Lung (tissue), 11 donors: ENCODE measurements at regions not wholly inside any gene's neighbourhood (a gene's known extent, or its start where the extent isn't known, plus 50 kb on each side); places are given as distances from the start of the nearest gene placed in this dataset.

Source experiments
- ATAC-seq: fragments of 200-7000 bp; cut with Tn5 transposase; one replicate; pipeline ENCODE4 v1.9.1; 2020; ENCODE audit warnings: moderate number of reproducible peaks; ENCODE audit not compliant: insufficient read depth, low FRiP score
- DNase-seq, 3 donors: peaks; one replicate each; pipeline ENCODE4 v3.0.0-alpha.2; 2013 to 2017
- H3K27ac ChIP-seq, 2 donors: one replicate each; pipeline ENCODE4 v1.5.1; 2013; ENCODE audit warnings: mild to moderate bottlenecking in 2 of 2, moderate library complexity in 2 of 2, control low read depth in 1 of 2, inconsistent platforms in 1 of 2, low read depth in 1 of 2, low read length in 1 of 2
- H3K27me3 ChIP-seq, 3 donors: one replicate each; pipeline ENCODE4 v1.5.1; 2013; ENCODE audit warnings: low read length in 2 of 3; ENCODE audit not compliant: control insufficient read depth in 3 of 3, insufficient read depth in 3 of 3
- H3K36me3 ChIP-seq, 4 donors: one replicate each; pipeline ENCODE4 v1.5.1; 2013; ENCODE audit warnings: low read length in 4 of 4, mild to moderate bottlenecking in 1 of 4, moderate library complexity in 1 of 4; ENCODE audit not compliant: control insufficient read depth in 4 of 4, insufficient read depth in 4 of 4
- H3K4me1 ChIP-seq, 5 donors: one replicate each; pipeline ENCODE4 v1.5.1; 2013; ENCODE audit warnings: low read length in 5 of 5, mild to moderate bottlenecking in 2 of 5, moderate library complexity in 1 of 5; ENCODE audit not compliant: control insufficient read depth in 5 of 5, insufficient read depth in 5 of 5
- H3K4me3 ChIP-seq: one replicate; pipeline ENCODE4 v1.5.1; 2013; ENCODE audit warnings: mild to moderate bottlenecking, control low read depth, moderate library complexity
- H3K9ac ChIP-seq, 2 donors: one replicate each; pipeline ENCODE4 v1.5.1; 2013; ENCODE audit warnings: low read length in 2 of 2, control low read depth in 1 of 2; ENCODE audit not compliant: insufficient read depth in 1 of 2
- H3K9me3 ChIP-seq, 4 donors: one replicate each; pipeline ENCODE4 v1.5.1; 2013; ENCODE audit warnings: low read length in 3 of 4, mild to moderate bottlenecking in 1 of 4, moderate library complexity in 1 of 4; ENCODE audit not compliant: control insufficient read depth in 4 of 4, insufficient read depth in 3 of 4
- WGBS, 2 donors: extraction: QIAGEN DNeasy Blood & Tissue Kit; methylation state at CpG; one replicate each; pipeline ENCODE4 v1.1.7; 2013; 5-methylcytosine and 5-hydroxymethylcytosine counted together
- TF ChIP-seq, protein P1 (sequence below): IDR thresholded peaks from 2 replicates; pipeline ENCODE4 v1.5.1; 2012; ENCODE audit warnings: mild to moderate bottlenecking; ENCODE audit errors: control extremely low read depth, extremely low read depth
- donor health status: control.
- donor health status: control.
- donor health status: Bipolar disorder and iron deficiency.
- donor health status: healthy.
- donor health status: DM: yes; HTN: yes; CAD: no.

DNA sequence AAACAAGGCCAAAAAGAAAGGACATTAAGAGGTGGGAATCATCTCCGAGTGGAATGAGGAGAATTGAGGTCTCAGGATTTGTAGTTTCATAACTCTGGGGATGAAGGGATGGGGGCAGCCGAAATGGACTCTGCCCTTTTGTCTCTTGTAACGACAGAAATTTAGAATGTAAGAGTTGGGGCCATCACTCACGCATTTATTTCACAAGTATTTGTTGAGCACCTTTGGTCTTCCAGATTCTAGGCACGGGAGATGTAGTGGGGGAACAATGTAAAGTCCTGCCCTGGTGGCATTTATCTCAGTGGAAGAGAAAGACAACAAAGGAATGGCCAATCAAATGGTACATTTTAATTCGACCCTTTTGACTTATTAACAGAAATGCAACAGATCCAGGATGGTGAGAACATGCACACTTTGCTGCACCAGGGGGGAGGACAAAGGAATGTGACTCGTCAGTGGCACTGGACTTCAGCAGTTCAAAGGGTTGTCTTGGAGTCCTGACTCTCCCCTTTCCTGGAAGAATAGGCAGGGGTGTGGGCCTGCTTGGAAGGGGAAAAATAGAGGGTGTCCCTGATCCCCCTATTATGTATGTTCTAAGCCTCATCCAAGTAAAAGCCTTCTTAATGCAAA lies 102.0 kb downstream of the TMEM30B start:
- peaks cover 0 to 7% (median 1%) of the 10 kb centered on the region in 5 donors for H3K4me1 ChIP-seq
- ATAC-seq (no peak), DNase-seq (no peak)
- H3K27me3 ChIP-seq = no peaks in the 10 kb centered on the region
- no peak overlapping the region for H3K4me3 ChIP-seq
- H3K9me3 ChIP-seq = peaks cover 0 to 5% (median 0%) of the 10 kb centered on the region in 4 donors
- H3K27ac ChIP-seq = no peak overlapping the region
- H3K36me3 ChIP-seq = no peaks in the 10 kb centered on the region
- TF ChIP-seq, protein P1, sequence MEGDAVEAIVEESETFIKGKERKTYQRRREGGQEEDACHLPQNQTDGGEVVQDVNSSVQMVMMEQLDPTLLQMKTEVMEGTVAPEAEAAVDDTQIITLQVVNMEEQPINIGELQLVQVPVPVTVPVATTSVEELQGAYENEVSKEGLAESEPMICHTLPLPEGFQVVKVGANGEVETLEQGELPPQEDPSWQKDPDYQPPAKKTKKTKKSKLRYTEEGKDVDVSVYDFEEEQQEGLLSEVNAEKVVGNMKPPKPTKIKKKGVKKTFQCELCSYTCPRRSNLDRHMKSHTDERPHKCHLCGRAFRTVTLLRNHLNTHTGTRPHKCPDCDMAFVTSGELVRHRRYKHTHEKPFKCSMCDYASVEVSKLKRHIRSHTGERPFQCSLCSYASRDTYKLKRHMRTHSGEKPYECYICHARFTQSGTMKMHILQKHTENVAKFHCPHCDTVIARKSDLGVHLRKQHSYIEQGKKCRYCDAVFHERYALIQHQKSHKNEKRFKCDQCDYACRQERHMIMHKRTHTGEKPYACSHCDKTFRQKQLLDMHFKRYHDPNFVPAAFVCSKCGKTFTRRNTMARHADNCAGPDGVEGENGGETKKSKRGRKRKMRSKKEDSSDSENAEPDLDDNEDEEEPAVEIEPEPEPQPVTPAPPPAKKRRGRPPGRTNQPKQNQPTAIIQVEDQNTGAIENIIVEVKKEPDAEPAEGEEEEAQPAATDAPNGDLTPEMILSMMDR = no peak
- no peak overlapping the region for H3K9ac ChIP-seq
- 86 to 88% methylated on average over 7 of the region's 7 CpGs for WGBS, 2 donors

DNA sequence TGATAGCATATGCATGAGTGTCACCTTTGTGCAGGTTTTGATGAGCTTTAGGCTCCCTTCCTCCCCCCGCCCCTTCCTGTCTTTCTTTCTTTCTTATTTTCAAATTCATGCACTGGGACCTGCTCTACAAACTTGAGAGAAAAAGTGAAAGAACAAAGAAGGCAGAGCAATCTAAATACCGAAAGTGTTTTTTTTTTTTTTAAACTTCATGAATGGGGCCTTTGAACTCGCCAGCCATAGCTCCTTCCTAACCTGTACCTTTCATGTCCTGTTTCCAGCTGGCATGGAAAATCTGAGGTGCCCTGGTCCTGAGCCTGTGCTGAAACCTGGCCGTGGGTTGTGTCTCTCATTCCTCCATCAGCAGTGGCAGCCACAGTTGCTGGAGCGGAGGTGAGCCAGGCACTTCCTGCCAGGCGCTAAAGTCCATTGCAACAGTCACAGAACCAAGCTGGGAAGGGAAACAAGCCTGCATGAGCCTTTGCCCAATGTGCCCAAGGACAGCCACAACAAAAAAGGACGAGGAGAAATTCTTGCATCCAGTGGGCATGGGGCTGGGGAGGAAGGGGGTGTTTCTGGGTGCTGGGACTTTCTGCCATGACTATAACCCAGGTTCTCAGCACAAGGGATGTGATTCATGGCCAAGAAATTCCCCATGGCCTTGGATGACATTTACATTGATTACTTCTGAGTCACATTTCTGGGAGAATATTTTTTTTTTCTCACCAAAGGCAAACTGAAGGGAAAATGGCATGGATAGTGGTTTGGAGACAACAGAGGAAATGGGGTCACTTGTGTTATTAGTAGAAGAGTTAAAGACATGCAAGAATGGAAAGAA lies 102.7 kb downstream of the TMEM30B start:
- WGBS, 2 donors = 74 to 81% methylated on average over 7 of the region's 7 CpGs
- TF ChIP-seq, protein P1 = no peak
- no peak for DNase-seq

DNA sequence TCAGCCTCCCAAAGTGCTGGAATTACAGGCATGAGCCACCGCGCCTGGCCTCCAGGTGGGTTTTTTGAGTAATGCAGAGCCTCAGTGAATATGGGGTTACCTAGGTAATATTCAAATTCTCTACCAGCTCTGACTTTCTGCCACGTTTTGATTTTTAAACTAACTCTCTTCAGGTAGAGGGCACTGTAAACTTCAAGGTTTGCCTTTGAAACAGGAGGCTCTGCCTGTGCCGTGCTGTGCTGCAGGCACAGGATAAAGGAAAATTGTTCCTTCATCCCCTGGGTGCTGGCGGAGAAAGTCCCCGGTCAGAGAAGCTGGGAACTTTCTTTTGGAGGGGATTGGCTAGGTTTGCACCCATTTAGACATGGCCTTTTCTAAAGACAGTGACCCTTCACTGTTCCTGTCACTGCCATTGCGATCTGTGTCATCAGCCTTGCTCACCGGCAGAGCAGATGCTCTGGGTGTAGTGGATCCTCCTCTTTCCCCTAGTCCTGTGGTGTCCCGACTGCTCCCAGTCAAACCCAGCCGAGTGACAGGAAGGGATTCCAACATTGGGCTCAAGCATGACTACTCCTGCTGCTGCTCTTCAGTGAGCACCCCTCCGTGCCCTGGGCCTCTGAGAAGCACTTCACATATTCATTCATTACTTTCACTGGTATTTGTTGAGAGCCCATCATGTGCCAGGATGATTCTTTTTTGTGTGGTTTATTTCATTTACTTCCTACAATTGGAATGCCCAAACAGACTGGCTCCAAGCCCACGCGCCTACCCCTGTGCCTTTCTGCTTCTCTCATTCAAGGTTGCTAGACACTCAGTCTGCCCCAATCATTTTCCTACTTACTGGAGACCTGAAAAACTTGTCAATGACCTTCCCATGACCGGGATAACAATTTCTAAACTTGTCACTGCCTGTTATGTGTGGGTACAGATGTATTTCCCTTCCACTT lies 103.6 kb downstream of the TMEM30B start:
- Histone ChIP-seq H3K36me3 (no peaks in the 10 kb centered on the region), H3K4me1 (peaks cover 0 to 4% (median 0%) of the 10 kb centered on the region in 5 donors), H3K27ac (no peak overlapping the region), H3K27me3 (no peaks in the 10 kb centered on the region), H3K4me3 (no peak overlapping the region), H3K9ac (no peak overlapping the region), H3K9me3 (peaks cover 0 to 5% (median 0%) of the 10 kb centered on the region in 4 donors)
- 78 to 85% methylated on average over 14 of the region's 14 CpGs for WGBS, 2 donors
- ATAC-seq (no peak), DNase-seq (no peak)
- TF ChIP-seq, protein P1 = no peak

More for the DNA sequence above, 102.7 kb downstream of the TMEM30B start:
- H3K9me3 ChIP-seq = peaks cover 0 to 5% (median 0%) of the 10 kb centered on the region in 4 donors
- no peak overlapping the region for H3K4me3 ChIP-seq
- peaks cover 0 to 6% (median 1%) of the 10 kb centered on the region in 5 donors for H3K4me1 ChIP-seq
- no peak overlapping the region for H3K9ac ChIP-seq
- peak overlapping the region in 1 of 2 donors; percentile 49 for H3K27ac ChIP-seq
- ATAC-seq = peak; percentile 55
- H3K27me3 ChIP-seq = no peaks in the 10 kb centered on the region
- H3K36me3 ChIP-seq = no peaks in the 10 kb centered on the region
